ENCODE measurements at regions not wholly inside any gene's neighbourhood (a gene's known extent, or its start where the extent isn't known, plus 50 kb on each side); places are given as distances from the start of the nearest gene placed in this dataset.

DNA sequence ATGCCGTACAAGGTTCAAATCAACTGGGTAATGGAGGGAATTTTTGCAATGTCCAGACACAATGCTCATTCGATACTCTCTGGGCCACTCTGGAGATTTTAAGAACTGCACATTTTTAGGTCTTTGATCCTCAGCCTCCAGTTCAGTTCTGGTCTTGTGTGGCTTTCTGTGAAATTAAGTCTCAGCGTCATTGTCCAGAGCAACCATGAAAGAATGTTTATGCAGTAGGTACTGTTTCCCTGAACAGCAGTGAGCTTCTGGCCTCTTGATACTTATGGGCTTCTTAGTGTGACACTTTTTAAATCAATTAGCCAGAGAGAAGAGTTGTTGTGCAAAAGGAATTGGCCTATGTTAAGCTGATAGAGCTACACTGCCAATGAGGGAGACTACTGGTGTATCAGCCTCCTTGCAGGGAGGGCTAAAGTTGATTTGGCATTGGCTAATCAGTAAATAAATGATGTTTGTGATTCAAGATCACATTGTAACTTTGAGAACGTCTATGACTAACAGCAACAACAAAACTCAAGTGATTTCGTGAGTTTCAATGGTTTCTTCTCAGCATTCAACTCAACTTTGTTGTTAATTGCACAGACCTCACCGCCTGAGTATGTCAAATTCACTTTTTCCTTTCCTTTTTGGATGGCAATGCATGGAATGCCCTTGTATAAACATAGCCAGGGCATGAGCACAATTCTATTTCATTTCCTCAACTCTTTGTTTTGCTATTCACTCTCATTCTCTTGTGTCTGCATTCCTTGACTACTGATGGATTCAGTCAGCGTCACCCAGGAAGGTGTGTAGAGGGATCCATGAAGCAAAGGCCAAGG is 85.1 kb downstream of the GJA1 start:
- TF ChIP-seq, protein P1, sequence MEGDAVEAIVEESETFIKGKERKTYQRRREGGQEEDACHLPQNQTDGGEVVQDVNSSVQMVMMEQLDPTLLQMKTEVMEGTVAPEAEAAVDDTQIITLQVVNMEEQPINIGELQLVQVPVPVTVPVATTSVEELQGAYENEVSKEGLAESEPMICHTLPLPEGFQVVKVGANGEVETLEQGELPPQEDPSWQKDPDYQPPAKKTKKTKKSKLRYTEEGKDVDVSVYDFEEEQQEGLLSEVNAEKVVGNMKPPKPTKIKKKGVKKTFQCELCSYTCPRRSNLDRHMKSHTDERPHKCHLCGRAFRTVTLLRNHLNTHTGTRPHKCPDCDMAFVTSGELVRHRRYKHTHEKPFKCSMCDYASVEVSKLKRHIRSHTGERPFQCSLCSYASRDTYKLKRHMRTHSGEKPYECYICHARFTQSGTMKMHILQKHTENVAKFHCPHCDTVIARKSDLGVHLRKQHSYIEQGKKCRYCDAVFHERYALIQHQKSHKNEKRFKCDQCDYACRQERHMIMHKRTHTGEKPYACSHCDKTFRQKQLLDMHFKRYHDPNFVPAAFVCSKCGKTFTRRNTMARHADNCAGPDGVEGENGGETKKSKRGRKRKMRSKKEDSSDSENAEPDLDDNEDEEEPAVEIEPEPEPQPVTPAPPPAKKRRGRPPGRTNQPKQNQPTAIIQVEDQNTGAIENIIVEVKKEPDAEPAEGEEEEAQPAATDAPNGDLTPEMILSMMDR (IDR thresholded peaks at IDR 0.05): no peak
- TF ChIP-seq POLR2A (IDR thresholded peaks at IDR 0.05): no peak

Measured in vagina (tissue), 2 donors.